A673 (cell line): ENCODE measurements at regions not wholly inside any gene's neighbourhood (a gene's known extent, or its start where the extent isn't known, plus 50 kb on each side); places are given as distances from the start of the nearest gene placed in this dataset.

Experiments used
- CTCF ChIP-seq: fragments of 300-800, 200-600 bp; sonication (generic); conservative IDR thresholded peaks from 2 replicates; pipeline ENCODE4 v1.5.1; 2017; ENCODE audit warnings: low read depth, mild to moderate bottlenecking, antibody characterized with exemption, low read length, moderate library complexity, mixed read lengths
- EZH2 ChIP-seq: fragments of 200-600 bp; sonication (generic); IDR thresholded peaks from 2 replicates; pipeline ENCODE4 v1.6.1; 2017; ENCODE audit warnings: borderline replicate concordance, low read depth, mild to moderate bottlenecking, mixed read lengths, antibody characterized with exemption, low read length; ENCODE audit not compliant: poor library complexity, severe bottlenecking

- TF ChIP-seq EZH2 (no peak), CTCF (no peak)
These were observed 368.6 kb downstream of the TNS3 start for GRCh38 chr7:47213276-47213675.
